GM06990 (cell line): ENCODE measurements at regions not wholly inside any gene's neighbourhood (a gene's known extent, or its start where the extent isn't known, plus 50 kb on each side); places are given as distances from the start of the nearest gene placed in this dataset.

ENCODE experiments used
- DNase-seq: peaks from one replicate; pipeline ENCODE4 v3.0.0-alpha.2; 2011; ENCODE audit not compliant: insufficient read length; ENCODE audit errors: extremely low read depth
- H3K27me3 ChIP-seq: replicated peaks from 2 replicates; pipeline ENCODE4 v1.6.0; 2011; ENCODE audit warnings: low read length; ENCODE audit not compliant: control insufficient read depth, insufficient read depth
- H3K36me3 ChIP-seq: 2 replicates; pipeline ENCODE4 v1.5.1; 2011; ENCODE audit warnings: low read length; ENCODE audit not compliant: control insufficient read depth, insufficient read depth
- H3K4me3 ChIP-seq: replicated peaks from 2 replicates; pipeline ENCODE4 v1.5.1; 2011; ENCODE audit warnings: low read depth, mild to moderate bottlenecking, control low read depth, low read length
- TF ChIP-seq, protein P1 (sequence below): IDR thresholded peaks from 2 replicates; pipeline ENCODE4 v1.5.1; 2011; ENCODE audit warnings: low read length, control low read depth, mild to moderate bottlenecking, inconsistent platforms; ENCODE audit not compliant: insufficient read depth, poor library complexity, severe bottlenecking

GRCh38 chr9:113646946-113647914 lies 183.7 kb downstream of the RGS3 start:
- no peaks in the 10 kb centered on the region; the same call in none of the 2 replicates for H3K27me3 ChIP-seq
- H3K4me3 ChIP-seq, result no peak overlapping the region
- TF ChIP-seq, protein P1, sequence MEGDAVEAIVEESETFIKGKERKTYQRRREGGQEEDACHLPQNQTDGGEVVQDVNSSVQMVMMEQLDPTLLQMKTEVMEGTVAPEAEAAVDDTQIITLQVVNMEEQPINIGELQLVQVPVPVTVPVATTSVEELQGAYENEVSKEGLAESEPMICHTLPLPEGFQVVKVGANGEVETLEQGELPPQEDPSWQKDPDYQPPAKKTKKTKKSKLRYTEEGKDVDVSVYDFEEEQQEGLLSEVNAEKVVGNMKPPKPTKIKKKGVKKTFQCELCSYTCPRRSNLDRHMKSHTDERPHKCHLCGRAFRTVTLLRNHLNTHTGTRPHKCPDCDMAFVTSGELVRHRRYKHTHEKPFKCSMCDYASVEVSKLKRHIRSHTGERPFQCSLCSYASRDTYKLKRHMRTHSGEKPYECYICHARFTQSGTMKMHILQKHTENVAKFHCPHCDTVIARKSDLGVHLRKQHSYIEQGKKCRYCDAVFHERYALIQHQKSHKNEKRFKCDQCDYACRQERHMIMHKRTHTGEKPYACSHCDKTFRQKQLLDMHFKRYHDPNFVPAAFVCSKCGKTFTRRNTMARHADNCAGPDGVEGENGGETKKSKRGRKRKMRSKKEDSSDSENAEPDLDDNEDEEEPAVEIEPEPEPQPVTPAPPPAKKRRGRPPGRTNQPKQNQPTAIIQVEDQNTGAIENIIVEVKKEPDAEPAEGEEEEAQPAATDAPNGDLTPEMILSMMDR, result no peak
- H3K36me3 ChIP-seq, result no peaks in the 10 kb centered on the region
- DNase-seq, result no peak

DNA sequence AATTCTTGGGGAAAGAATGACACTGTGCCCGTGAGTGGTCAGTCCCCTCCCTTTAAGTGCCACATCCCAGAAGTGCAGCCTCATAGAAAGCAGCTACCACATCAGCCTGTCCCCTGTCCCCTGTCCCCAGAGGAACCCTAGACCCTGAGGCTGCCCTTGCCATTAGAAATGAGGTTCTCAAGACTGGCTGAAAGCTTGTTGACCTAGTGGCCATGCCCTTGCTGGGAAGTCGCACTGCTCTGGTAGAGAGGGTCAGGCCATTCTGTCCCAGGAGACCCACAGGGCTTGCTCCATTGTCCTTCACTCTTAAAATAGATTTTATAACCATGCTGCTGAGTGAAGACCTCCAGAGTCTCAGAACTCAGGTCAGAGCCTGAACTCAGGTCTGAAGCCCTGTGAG lies 184.5 kb downstream of the RGS3 start:
- no peaks in the 10 kb centered on the region for H3K36me3 ChIP-seq
- no peaks in the 10 kb centered on the region; the same call in none of the 2 replicates for H3K27me3 ChIP-seq
- H3K4me3 ChIP-seq, result no peak overlapping the region

GRCh38 chr9:113648586-113648985 lies 185.1 kb downstream of the RGS3 start:
- H3K4me3 ChIP-seq, result no peak overlapping the region
- DNase-seq, result no peak
- TF ChIP-seq, protein P1, result no peak
- H3K36me3 ChIP-seq, result no peaks in the 10 kb centered on the region
- H3K27me3 ChIP-seq, result no peaks in the 10 kb centered on the region; the same call in 1 of the 2 replicates

More for the DNA sequence above, 184.5 kb downstream of the RGS3 start:
- no peak for DNase-seq
- TF ChIP-seq, protein P1, result no peak

DNA sequence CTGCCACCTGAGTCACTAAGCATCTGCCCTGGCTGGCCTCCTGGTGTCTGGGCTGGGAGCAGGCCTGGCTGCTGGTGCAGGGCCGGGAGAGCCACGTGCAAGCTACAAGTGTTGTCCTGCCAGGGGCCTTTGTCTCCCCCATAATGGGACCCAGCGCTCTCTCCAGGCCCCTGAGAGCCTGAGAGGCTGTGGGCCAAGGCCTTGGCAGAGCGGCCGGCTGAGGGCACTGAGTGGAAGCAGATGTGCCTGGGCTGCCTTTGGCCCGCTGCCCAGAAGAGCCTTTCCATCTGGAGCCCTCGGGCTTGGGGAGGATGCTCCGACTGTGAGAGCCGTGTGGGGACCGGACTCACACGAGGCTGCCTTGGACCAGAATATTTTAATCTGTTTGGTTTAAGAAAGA lies 185.5 kb downstream of the RGS3 start:
- no peak overlapping the region for H3K4me3 ChIP-seq
- TF ChIP-seq, protein P1, result no peak
- no peak for DNase-seq
- no peaks in the 10 kb centered on the region for H3K36me3 ChIP-seq
- H3K27me3 ChIP-seq, result no peaks in the 10 kb centered on the region; the same call in 1 of the 2 replicates

DNA sequence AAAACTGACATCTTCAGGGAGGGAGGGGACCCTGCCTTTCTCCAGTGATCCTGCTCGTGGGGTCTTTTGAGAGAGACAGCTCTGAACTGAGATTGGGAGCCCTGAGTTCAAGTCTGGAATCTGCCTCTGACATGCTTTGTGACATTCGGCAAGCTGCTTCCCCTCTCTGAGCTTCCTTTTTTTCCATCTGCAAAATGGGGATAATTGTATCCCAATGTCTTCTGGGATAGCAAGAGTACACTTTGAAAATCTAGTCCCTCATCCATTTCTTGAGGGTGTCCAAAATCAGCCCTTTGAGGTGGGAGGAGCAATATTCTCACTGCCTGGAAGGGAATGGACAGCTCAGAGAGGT lies 186.3 kb downstream of the RGS3 start:
- no peaks in the 10 kb centered on the region; the same call in 1 of the 2 replicates for H3K27me3 ChIP-seq
- TF ChIP-seq, protein P1, result no peak
- DNase-seq, result no peak
- no peak overlapping the region for H3K4me3 ChIP-seq
- no peaks in the 10 kb centered on the region for H3K36me3 ChIP-seq
